ENCODE measurements at regions not wholly inside any gene's neighbourhood (a gene's known extent, or its start where the extent isn't known, plus 50 kb on each side); places are given as distances from the start of the nearest gene placed in this dataset.

GRCh38 chr5:32506799-32507198 is 62.3 kb upstream of the ZFR start:
- TF ChIP-seq CTCF (IDR thresholded peaks at IDR 0.05; ENCODE audit: low read length) (no peak), EZH2 (IDR thresholded peaks at IDR 0.05; ENCODE audit: borderline replicate concordance, low read length) (no peak)

Data from OCI-LY1 (cell line).